ENCODE measurements at regions not wholly inside any gene's neighbourhood (a gene's known extent, or its start where the extent isn't known, plus 50 kb on each side); places are given as distances from the start of the nearest gene placed in this dataset.

DNA sequence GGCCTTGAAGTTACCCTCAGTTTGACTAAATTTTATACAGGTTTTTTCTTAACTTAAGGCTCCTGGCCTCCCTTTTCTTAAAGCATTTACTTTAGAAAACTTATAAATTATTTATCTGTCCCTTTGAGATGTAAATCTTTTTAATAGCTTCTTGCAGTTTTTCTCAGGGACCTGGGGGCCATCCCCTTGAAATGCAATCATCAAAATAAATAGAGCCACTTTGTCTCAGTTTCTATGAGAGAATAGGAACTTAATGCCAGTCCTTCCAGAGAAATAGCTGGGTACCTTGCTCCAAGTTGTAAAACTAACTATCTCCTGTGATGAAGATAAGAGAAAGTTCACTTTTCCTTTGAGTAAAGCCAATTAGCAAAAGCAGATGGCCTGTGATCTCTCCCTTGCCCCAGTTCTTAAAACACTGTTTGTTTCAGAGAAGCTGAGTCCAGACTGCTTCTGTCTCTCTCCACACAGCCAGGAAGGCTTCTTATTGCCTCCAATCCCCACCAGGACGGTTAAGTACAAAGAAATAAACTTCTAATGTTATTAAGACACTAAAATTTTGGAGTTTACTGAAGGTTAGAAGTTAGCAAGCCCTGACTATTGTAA lies 913.1 kb downstream of the OLFM4 start:
- DNase-seq (ENCODE audit: low read depth in 4 of 4, low spot score in 2 of 4) = no peak

DNA sequence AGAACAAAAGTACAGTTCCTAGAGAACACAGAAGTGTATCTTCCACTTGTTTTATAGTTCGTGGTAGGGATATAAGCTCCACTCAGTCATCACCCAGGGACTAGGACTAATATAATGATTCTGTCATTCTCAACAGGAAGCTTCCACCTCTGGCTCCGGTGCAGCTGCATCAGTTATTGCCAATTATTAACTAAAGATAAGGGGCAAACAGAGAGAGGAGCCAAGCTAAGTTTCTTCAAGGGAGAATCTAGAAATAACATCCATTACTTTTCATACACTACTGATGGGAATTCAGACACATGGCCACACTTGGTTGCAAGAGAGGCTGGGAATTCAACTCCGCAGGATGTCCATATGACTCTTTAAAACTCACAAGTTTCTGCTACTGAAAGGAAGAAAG lies 917.9 kb downstream of the OLFM4 start:
- no peak for DNase-seq (ENCODE audit: low read depth in 4 of 4, low spot score in 2 of 4)

DNA sequence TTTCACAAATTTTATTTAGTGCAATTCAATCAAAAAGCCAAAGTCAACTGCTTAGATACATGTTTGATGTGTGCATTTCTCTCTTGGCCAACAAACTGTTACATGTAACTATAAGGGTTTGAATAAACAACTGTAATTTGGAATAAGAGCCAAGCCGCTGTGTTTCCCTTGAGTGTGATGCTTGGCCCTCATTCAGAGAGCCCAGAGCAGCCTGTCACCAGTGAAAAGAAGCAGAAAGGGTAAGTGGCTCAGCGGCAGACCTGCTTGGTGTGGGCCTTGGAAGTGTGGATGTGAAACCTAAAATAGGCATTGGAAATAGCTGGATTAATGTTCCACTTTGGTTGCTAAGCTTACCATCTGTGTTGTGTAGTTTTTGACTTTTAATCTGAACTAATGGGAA lies 924.6 kb downstream of the OLFM4 start:
- no peak for DNase-seq (ENCODE audit: low read depth in 4 of 4, low spot score in 2 of 4)
